GM18502 (cell line): ENCODE measurements at regions not wholly inside any gene's neighbourhood (a gene's known extent, or its start where the extent isn't known, plus 50 kb on each side); places are given as distances from the start of the nearest gene placed in this dataset.
"Not testable (repeated sequence)": the region's sequence is repeated elsewhere in the genome, so short reads cannot be mapped to it uniquely, and the experiment has no call there.

Source experiments
- ATAC-seq: cut with Tn5 transposase; IDR thresholded peaks from one replicate; pipeline ENCODE4 v1.9.1; 2021; ENCODE audit warnings: mild to moderate bottlenecking; ENCODE audit not compliant: unreplicated experiment, poor library complexity

DNA sequence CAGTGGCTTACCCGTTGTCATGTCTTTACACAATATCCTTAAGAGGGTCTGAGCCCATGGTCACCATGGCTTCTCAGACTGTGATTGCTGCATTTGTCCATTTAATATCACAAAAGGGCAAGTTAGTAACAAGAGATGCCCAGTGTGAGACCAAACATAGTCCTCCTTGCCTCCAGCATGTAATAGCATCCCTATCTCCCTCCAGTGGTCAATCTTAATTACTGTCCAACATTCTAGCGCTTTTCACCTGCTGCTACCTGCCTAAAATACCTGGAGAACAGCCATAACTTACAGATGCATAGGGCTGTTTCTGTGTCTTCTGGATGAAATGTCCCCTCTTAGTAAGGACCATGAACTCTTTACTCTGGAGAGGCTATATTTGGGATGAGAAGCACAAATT lies 267.2 kb upstream of the DAB2 start:
- ATAC-seq = no peak

DNA sequence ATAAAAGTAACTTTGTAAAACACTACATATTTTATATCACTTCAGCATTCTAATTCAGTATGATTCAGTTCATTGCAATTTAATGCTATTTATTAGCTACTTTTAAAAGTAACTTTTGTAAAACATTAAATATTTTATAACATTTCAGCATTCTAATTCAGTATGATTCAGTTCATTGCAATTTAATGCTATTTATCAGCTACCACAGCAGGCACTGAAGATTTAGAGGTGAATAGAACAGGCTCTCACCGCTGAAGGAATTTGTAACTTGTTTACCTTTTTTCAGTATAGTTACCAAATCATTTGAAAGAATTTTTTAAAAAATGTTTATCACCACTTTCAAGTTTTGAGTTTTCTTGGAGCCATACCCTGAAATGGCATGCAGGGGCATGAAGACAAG lies 266.4 kb upstream of the DAB2 start:
- ATAC-seq = no peak

DNA sequence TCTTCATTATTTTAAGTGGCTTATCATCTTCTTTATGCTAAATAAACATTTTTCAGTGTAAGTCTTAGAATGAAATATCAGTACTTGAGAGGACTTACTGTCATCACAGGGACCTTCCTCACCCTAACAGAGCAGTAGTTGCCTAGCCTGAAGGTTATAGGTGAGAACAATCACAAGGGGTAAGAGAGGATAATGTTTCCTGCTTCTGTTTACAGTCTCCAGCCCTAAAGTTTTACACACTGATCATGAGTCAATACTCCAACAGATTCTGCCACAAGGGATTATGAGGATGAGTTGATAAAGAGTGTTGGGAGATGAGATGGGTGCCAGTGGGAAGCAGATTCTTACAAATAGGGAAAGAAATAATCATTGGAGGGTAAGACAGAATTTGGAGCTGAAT lies 265.1 kb upstream of the DAB2 start:
- ATAC-seq = no peak

DNA sequence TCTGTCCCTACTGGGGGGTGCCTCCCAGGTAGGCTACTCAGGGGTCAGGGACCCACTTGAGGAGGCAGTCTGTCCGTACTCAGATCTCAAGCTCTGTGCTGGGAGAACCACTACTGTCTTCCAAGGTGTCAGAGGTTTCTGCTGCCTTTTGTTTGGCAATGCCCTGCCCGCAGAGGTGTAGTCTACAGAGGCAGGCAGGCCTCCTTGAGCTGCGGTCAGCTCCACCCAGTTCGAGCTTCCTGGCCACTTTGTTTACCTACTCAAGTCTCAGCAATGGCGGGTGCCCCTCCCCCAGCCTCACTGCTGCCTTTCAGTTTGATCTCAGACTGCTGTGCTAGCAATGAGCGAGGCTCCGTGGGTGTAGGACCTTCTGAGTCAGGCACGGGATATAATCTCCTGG lies 263.1 kb upstream of the DAB2 start:
- not testable (repeated sequence) for ATAC-seq

DNA sequence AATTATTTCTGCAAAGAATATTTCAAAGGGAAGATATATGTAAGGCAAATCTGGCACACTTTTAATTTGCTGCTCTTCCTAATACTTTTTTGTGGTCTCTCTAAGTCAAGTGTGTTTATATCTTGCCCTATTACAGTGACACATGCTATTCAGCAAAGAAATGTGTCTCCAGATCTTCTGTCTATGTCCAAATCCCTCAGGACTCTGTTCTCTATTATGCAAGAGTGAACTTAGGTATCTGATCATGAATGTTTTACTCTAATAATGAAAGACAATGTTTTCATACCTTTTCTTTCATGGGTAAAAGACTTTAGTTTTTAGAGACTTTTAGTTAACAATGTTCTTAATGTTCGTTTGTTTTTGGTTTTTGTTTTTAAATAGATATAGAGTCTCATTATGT lies 255.4 kb upstream of the DAB2 start:
- ATAC-seq = no peak

DNA sequence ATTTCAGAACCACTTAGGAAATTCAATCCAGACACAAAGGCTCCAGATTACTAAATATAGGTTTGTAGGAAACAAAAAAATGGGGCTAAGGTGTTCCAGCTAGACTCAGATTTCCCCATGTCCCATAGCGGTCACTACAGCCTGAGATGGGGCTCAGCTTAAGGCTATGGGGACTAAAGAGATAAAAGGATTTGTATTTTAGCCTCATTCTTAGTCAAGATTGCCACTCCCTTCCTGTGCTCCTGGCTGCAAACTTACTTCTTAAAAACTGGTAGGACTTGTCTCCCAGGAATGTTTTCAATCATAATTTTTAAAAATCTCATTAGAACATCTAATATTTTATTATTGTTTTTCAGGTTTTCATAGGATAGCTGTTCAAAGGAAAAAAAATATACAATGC lies 253.8 kb upstream of the DAB2 start:
- ATAC-seq = no peak

DNA sequence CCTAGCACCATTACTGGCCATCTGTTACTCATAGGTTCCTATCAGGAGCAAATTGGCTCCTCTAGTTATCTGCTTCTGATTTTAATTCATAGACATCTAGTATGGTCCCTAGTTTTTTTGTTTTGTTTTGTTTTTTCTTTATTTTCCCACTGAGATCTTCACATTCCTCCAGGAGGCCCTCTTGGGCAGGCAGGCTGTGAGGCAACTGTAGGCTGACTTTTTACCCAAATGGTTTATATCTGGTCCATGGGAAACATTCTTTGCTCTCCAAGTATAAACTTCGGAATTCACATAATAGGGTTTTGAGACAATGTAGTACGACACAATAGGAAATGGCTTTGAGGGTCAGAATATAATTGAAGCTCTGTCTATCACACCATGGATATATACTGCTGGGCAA lies 250.9 kb upstream of the DAB2 start:
- no peak for ATAC-seq

DNA sequence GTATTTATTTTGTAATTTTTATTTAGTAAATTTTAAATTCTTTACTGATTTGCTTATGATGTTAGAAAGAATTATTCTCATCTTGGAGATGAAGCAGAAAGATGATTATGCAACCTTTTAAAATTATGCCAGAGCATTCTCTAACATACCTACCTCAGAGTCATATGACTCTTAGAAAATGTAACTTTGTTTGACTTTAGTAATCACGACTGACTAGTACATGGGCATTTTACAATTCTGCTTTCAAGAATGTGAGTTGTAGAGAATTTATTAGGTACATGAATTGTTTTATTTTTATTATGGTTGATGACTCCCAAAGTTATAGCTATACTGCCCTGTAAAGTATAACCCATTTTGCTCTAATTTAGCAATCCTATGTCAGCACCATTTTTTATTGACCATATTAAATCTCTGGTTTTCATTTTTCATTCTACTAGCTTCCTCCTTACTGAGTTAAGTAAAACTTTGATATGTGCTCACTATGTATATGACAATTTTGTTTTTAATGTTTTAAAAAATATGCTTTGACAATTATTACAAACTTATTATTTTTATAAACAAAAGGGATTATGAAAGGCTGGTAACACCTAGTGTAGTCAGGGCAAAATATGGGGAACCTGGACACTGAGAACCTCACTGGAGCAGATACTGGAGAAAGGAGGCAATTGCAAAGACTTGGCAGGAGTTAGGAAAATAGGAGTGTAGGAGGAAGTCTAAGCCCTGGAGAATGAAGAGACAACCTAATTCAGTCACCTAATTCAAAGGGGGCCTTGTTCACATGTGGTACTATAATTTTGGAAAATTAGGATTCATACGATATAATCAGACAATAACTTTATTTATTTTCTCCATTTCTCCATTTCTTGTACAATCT lies 249.7 kb upstream of the DAB2 start:
- no peak for ATAC-seq

DNA sequence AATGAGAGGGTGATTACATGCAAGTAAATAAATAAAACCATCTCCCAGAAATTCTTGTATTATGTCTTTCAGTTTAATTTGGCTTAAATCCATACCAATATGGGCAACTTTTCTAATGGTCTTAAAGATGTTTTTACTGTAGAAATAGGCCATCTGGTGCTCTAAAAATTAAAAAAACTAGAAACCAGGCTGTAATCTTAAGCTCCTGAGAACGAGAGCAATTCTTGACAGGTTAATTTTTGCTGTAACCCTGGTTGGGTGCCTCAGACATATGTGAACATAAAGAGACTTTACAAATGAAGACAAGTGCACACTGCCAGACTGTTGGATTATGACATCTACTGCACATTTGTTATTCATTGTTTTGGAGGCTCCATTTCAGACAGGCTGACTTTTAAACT lies 246.8 kb upstream of the DAB2 start:
- ATAC-seq = no peak

DNA sequence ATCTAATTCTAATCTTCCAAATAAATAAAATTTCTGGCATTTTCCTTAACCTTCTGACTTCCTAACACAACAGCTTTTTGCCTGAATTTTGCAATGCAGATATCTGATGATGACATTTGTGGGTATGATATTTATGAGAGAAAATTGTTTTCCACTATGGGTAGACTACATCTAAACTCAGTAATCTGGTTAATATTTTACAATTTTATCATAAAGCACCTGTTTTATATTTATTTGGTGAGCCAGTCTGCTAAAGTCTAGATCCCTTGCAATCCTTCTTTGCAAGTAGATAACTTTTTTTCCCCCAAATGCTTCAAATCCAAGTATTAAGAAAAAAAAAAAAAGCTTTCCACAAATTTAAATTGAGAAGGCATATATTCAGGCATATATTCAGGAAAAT lies 246.2 kb upstream of the DAB2 start:
- ATAC-seq = no peak

DNA sequence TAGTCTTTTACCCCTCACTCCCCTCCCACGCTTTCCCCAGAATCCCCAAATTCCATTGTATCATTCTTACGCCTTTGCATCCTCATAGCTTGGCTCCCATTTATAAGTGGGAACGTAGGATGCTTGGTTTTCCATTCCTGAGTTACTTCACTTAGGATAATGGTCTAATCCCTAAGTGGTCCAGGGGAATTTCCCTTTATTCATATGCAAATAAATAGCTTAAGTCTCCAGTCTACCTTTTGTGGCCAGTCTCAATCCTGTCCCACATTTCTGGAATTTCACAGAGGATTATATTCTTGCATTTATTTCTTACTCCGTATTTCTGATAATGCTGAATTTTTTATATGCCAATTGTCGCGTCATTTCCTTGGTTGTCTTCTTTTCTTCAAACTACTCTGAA lies 245.6 kb upstream of the DAB2 start:
- no peak for ATAC-seq

DNA sequence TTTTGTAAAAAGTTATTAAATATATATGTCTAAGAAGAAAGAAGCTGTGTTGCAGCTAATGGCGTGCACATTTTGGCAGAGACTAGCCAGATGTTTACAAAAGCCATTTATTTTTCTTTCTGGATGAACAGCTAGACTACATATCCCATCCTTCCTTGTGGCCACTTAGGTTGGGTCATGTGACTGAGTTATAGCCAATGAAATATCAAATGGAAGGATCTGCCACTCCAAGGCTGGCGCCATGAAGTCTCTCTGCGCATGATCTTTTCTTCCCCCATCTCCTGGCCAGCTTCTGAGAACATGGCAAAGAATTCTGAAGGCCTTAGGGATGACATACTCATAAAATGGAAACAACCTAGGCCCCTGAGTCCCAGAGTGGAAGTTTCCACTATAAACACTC lies 244.2 kb upstream of the DAB2 start:
- ATAC-seq = no peak

DNA sequence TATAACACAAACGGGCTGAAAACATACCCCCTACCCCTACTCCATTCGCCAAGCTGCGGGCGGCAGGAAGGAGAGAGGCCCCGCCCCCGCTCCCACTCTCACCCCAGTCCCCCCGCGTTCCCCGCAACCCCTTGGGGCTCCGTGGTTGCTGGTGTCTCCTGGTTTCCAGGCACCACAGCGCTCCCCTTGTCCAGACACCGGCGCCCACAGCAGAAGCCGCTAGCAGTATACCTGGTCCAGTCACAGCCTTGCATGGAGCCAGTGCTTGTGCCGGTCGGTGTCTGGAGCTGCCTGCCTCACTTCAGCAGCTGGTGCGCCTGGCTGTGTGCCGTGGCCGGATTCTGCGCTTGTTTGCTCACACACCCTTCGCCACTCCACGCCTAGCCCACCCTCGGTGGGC lies 240.5 kb upstream of the DAB2 start:
- no peak for ATAC-seq

DNA sequence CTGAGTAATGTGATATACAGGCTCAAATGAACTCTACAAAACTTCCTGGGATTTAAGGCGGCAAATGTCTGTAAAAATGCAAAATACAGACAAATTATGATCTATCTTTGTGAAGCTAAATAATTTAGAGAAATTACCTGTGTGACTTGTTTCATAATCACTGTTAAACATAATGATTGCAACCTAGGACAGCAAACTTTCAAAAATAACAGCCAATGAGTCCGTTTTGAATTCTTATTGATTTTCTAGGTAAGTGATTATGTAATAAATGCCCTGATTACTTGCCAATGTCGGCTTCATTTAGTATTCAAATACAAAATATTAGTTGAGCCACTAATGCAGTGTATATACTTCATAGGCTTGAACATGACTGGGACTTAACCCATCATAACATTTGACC lies 238.2 kb upstream of the DAB2 start:
- ATAC-seq = no peak

DNA sequence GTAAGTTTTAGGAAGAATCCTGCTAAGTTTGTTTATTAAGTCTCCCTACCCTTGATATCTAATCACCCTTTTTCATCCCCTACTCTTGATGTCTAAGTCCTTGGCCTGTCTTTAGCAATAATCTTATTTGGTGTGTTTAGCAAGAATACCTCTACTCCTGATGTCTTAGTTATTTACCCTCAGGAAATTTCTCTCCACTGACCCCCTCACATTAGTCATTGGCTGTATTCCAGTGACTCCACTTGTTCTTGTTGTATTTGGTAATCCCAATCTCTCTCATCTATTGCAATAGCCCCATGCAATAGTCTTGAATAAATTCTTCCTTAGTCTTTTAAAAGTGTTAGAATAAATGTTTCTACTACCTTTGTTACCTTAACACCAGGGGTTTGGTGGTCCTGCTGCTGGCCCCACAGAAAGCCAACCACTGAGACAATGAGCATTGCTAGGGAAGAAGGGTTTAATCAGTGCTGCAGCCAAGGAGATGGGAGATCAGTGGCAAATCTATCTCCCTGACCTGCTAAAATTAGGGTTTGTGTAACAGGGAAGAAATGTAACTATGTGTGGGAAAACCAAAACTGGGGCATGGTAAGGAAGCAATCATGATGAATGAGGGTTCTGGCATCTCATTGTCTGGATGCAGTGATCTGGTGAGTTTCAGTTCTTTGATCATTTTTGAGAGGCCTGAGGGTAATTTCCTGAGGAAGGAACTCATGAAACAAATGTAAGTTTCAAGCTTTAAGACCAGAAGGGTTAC lies 236.4 kb upstream of the DAB2 start:
- ATAC-seq = no peak

DNA sequence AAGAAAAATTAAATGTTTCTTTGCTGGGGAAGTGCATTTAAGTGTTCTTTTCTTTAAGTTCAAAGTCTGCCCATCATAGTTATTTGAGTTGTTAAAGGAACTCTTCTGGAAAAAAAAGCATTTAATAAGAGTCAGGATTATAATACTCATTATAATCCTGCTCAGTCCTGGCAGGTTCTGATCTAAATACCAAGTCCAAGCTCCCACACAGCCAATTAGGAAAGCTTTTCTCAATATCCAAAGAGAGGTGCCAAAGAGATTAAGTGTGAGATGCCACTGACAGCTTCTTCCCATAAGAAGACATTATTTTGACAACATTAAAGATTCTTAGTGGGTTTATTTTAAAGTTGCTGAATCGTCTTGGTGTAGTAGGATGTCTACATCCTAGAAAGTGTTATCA lies 235.2 kb upstream of the DAB2 start:
- no peak for ATAC-seq

DNA sequence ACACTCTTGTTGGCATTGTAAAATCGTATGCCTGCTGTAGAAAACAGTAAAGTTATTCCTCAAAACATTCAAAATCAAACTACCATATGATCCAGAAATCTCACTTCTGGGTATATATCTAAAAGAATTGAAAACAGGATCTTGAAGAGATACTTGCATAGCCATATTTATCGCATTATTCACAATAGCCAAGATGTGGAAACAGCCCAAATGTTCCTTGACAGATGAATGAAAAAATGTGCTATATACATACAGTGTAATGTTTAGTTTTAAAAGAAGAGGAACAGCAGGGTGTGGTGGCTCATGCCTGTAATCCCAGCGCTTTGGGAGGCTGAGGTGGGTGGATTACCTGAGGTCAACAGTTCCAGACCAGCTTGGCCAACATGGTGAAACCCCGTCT lies 234.1 kb upstream of the DAB2 start:
- no peak for ATAC-seq

DNA sequence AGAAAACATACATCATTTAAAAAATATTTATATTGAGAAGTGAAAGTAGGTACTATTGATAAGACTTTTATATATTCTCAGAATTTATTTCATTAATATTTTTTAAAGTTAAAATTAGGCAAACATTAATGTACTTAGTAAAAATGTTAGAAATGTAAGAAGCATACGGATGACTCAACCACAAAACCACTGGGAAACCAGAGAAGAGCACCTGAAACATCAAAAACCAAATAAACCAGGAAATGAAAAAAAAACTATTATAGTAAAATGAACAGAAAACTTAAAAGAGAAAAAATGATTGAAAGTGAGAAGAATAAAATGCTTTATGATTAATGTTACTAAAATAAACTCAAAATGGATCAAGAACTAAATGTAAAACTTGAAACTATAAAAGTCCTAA lies 233.2 kb upstream of the DAB2 start:
- ATAC-seq = no peak

DNA sequence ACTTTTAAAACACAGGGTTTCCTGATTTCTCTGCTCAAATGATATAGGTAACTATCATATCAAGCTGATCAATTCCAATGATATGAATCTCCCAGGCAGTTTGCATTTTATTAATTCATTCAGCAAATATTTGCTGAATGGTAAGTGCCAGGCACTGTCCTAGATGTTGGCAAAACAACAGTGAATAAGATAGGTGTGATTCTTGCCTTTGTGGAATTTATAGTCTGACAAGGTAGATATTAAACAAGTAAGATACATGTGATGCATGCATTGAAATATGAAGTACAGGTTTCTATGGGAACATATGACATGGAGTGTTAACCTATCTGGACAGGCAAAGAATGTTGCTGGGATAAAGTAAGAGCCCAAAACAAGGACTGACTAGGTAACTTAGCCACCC lies 231.8 kb upstream of the DAB2 start:
- ATAC-seq = no peak

DNA sequence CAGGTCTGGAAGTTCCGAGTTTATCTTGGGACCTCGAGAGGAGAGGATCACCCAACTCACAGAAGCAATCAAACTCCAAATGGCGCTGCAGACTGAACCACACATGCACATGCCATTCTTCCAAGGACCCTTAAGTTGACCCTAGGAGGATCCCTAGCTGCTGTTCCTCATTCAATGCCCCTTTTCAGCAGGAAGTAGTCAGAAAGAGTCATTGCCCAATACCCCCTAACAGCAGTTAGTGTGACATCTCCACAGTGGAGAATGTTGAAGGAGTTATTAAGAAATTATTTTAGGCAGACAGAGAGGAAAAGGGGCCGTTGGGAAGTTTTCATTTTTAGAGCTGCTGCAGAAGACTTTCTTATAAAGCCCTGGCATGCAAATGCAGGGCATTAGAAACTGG lies 229.9 kb upstream of the DAB2 start:
- no peak for ATAC-seq

DNA sequence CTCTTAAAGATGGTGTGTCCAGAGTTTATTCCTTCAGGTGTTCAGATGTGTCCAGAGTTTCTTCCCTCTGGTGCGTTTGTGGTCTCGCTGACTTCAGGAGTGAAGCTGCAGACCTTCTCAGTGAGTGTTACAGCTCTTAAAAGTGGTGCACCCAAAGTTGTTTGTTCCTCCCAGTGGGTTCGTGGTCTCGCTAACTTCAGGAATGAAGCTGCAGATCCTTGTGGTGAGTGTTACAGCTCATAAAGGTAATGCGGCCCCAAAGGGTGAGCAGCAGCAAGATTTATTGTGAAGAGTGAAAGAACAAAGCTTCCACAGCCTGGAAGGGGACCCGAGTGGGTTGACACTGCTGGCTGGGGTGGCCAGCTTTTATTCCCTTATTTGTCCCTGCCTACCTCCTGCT lies 227.7 kb upstream of the DAB2 start:
- not testable (repeated sequence) for ATAC-seq

DNA sequence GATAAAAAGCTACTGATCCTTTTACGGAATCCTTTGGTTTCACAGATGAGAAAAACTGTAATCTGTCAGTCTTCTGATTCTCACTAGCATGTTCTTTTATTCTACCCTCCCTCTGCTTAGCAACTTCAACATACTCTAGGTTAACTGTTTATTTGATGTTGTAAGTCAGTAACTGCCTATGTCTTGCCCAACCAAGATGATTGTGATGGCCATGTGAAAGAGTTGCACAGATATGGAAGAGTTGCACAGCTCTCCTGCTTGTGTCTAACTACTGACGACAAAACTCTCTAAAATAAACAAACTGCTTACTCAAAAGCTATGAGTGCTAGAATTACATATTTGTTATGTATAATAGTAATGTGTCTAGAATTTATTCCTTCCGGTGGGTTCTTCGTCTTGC lies 227.3 kb upstream of the DAB2 start:
- no peak for ATAC-seq
